ENCODE measurements at regions not wholly inside any gene's neighbourhood (a gene's known extent, or its start where the extent isn't known, plus 50 kb on each side); places are given as distances from the start of the nearest gene placed in this dataset.

DNA sequence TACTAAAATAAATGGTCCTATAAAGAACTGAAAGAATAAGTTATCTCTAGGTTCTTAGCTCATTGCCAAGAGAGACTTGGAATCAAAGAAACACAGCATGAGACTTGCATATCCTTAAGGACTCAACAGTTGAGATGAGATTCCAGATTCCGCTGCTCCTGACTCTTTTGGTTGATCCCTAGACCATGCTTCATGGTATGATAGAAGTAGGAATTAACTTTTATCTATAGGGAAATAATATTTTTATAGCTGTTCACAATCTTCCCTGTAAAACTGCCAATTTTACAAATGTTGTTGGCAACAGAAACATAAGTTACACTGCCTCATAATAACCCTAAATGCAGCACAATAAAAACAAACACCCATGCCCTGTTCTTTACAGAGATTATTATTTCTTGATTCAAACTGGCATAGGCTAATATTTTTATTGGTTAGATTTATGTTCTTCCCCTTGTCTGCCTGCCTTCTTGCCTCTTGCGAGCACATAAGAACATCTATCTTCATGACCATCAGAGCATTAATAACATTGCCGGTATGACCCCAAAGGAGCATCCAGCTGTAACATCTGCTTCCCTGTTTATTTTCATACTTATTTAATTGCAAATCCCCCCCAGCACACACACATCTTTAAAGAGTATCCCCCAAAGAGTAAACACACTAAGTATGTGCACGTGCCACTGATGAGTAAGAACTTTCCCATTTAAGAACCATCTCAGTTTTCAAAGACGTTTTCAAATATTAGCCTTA, 735.7 kb upstream of the SLC8A1 start:
- Histone ChIP-seq H3K27ac (replicated peaks) (no peak overlapping the region), H3K27me3 (ENCODE audit: insufficient read depth, poor library complexity, severe bottlenecking) (no peaks in the 10 kb centered on the region), H3K4me3 (replicated peaks; ENCODE audit: insufficient read depth, low read length) (no peak overlapping the region)
- DNase-seq (ENCODE audit: low read depth in 1 of 2, low spot score in 1 of 2) = no peak
- no peak for TF ChIP-seq POLR2AphosphoS5 (IDR thresholded peaks at IDR 0.05; ENCODE audit: low read depth)
- TF ChIP-seq SPI1 (IDR thresholded peaks at IDR 0.05; ENCODE audit: borderline replicate concordance, low read depth) = no peak
- TF ChIP-seq GABPA (IDR thresholded peaks at IDR 0.05; ENCODE audit: low read depth) = no peak
- TF ChIP-seq, protein P1, sequence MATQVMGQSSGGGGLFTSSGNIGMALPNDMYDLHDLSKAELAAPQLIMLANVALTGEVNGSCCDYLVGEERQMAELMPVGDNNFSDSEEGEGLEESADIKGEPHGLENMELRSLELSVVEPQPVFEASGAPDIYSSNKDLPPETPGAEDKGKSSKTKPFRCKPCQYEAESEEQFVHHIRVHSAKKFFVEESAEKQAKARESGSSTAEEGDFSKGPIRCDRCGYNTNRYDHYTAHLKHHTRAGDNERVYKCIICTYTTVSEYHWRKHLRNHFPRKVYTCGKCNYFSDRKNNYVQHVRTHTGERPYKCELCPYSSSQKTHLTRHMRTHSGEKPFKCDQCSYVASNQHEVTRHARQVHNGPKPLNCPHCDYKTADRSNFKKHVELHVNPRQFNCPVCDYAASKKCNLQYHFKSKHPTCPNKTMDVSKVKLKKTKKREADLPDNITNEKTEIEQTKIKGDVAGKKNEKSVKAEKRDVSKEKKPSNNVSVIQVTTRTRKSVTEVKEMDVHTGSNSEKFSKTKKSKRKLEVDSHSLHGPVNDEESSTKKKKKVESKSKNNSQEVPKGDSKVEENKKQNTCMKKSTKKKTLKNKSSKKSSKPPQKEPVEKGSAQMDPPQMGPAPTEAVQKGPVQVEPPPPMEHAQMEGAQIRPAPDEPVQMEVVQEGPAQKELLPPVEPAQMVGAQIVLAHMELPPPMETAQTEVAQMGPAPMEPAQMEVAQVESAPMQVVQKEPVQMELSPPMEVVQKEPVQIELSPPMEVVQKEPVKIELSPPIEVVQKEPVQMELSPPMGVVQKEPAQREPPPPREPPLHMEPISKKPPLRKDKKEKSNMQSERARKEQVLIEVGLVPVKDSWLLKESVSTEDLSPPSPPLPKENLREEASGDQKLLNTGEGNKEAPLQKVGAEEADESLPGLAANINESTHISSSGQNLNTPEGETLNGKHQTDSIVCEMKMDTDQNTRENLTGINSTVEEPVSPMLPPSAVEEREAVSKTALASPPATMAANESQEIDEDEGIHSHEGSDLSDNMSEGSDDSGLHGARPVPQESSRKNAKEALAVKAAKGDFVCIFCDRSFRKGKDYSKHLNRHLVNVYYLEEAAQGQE (IDR thresholded peaks at IDR 0.05; ENCODE audit: insufficient replicate concordance, low read depth) = no peak
- TF ChIP-seq, protein P2, sequence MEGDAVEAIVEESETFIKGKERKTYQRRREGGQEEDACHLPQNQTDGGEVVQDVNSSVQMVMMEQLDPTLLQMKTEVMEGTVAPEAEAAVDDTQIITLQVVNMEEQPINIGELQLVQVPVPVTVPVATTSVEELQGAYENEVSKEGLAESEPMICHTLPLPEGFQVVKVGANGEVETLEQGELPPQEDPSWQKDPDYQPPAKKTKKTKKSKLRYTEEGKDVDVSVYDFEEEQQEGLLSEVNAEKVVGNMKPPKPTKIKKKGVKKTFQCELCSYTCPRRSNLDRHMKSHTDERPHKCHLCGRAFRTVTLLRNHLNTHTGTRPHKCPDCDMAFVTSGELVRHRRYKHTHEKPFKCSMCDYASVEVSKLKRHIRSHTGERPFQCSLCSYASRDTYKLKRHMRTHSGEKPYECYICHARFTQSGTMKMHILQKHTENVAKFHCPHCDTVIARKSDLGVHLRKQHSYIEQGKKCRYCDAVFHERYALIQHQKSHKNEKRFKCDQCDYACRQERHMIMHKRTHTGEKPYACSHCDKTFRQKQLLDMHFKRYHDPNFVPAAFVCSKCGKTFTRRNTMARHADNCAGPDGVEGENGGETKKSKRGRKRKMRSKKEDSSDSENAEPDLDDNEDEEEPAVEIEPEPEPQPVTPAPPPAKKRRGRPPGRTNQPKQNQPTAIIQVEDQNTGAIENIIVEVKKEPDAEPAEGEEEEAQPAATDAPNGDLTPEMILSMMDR (IDR thresholded peaks at IDR 0.05; ENCODE audit: insufficient read depth, low read length) = no peak

DNA sequence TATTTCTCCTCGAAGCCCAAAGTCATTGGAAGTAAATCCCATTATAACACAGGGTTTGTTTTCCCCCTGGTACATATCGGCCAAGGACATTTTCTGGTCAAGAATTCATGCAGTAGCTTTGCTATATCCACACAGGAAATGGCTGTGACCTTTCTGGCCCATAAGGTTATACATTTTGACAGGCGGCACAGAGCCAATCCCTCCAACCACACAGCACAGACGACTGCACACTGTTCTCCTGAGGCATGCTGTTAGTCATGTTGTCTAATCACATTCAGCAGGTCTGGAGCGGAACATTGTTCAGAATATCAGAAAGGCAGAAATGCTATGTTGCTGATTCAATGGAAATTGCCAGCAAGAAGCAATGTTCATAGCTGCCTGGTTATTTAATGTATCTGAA, 742.3 kb upstream of the SLC8A1 start:
- DNase-seq (ENCODE audit: low read depth in 1 of 2, low spot score in 1 of 2) = no peak
- TF ChIP-seq, protein P1 (IDR thresholded peaks at IDR 0.05; ENCODE audit: insufficient replicate concordance, low read depth) = no peak
- TF ChIP-seq POLR2AphosphoS5 (IDR thresholded peaks at IDR 0.05; ENCODE audit: low read depth) = no peak
- TF ChIP-seq, protein P2 (IDR thresholded peaks at IDR 0.05; ENCODE audit: insufficient read depth, low read length) = no peak
- TF ChIP-seq SPI1 (IDR thresholded peaks at IDR 0.05; ENCODE audit: borderline replicate concordance, low read depth) = no peak
- TF ChIP-seq GABPA (IDR thresholded peaks at IDR 0.05; ENCODE audit: low read depth) = no peak
- H3K27ac ChIP-seq (replicated peaks) = no peak overlapping the region

DNA sequence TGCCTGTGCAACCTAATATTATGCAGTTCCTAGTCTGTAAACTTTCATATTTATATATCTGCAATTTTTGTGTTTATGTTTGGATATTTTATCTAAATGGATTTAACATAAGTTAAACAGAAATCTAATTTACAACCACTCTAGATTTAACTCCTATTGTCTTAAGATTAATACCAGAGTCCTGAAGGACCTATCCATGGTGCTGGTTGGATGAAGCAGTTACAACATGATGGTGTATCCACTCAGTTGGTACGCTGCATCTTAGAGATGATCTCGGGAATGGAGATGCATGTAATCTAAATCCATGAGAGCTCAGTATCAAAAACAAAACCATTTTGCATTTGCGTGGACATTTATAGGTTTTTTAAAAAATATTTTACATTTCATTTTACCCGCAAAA, 745.9 kb upstream of the SLC8A1 start:
- DNase-seq (ENCODE audit: low read depth in 1 of 2, low spot score in 1 of 2) = no peak
- Histone ChIP-seq H3K27ac (replicated peaks) (no peak overlapping the region), H3K4me3 (replicated peaks; ENCODE audit: insufficient read depth, low read length) (no peak overlapping the region), H3K27me3 (ENCODE audit: insufficient read depth, poor library complexity, severe bottlenecking) (no peaks in the 10 kb centered on the region)
- TF ChIP-seq, protein P1 (IDR thresholded peaks at IDR 0.05; ENCODE audit: insufficient replicate concordance, low read depth) = peak; percentile 87
- no peak for TF ChIP-seq GABPA (IDR thresholded peaks at IDR 0.05; ENCODE audit: low read depth)

More for the DNA sequence above, 742.3 kb upstream of the SLC8A1 start:
- Histone ChIP-seq H3K27me3 (ENCODE audit: insufficient read depth, poor library complexity, severe bottlenecking) (no peaks in the 10 kb centered on the region), H3K4me3 (replicated peaks; ENCODE audit: insufficient read depth, low read length) (no peak overlapping the region)

Measured in HL-60 (cell line).